Activated naive CD4-positive, alpha-beta T cell treated with anti-CD3 and anti-CD28 coated beads, Interleukin-2, amount 50 U/mL, for 24 hours (primary cell): ENCODE measurements at regions not wholly inside any gene's neighbourhood (a gene's known extent, or its start where the extent isn't known, plus 50 kb on each side); places are given as distances from the start of the nearest gene placed in this dataset.
"Not testable (repeated sequence)": the region's sequence is repeated elsewhere in the genome, so short reads cannot be mapped to it uniquely, and the experiment has no call there.

ENCODE experiments used
- H3K27ac Mint-ChIP-seq: one replicate; pipeline ENCODE4 v1.8.0; 2021; ENCODE audit warnings: mild to moderate bottlenecking, mixed read lengths
- H3K27me3 Mint-ChIP-seq: one replicate; pipeline ENCODE4 v1.8.0; 2021; ENCODE audit warnings: mixed read lengths
- H3K36me3 Mint-ChIP-seq: one replicate; pipeline ENCODE4 v1.8.0; 2021; ENCODE audit warnings: mixed read lengths
- H3K4me1 Mint-ChIP-seq: one replicate; pipeline ENCODE4 v1.8.0; 2021; ENCODE audit warnings: mixed read lengths
- H3K4me3 Mint-ChIP-seq: one replicate; pipeline ENCODE4 v1.8.0; 2021; ENCODE audit warnings: mild to moderate bottlenecking, mixed read lengths
- H3K9me3 Mint-ChIP-seq: one replicate; pipeline ENCODE4 v1.8.0; 2021; ENCODE audit warnings: mixed read lengths

DNA sequence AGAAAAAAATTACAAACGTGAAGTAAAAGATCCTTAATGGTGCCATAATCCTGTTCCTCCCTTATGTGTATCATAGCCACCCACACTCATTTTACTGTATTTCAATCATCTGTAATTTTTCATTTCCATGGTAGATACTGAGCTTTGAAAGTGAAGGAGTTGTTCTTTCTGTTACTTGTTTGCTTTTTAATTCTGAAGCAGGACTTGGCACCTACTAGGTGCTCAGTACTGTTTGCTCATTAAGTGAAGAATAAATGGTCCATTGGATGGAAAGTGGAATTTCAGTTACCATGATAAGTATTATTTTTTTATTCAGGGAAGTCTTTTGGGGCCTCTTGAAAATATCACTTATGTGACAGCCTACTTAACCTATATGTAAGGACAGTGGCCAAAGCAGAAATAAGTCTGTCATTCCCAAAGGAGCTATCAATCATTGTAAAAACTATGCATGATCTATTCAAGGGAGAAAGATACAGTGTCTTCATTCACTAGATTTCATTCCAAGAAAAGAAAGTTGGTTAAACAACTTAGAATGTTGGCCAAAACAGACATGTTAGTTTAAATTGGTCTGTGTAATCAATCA, 1244.4 kb upstream of the SEL1L start:
- H3K36me3 Mint-ChIP-seq = no peaks in the 10 kb centered on the region

DNA sequence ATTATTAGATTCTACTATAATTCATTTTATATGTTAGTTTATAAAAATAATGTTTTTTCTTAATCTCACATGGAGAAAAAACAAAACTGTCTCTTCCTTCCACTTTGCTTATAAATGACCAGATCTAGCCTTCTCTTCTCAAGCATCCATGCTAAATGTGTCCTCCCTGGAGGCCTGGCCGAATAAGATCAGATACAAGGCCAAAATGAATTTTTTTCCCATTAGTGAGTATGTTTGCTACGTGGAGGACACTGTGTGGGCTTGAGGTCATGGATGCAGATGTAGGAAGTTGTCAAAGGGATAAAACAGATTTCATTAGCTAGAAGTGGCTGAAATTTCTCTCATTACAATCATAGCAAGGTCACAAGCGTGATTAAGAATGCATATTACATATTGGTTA, 1244.9 kb upstream of the SEL1L start:
- Mint-ChIP-seq H3K36me3 (no peaks in the 10 kb centered on the region), H3K4me1 (no peaks in the 10 kb centered on the region), H3K4me3 (no peak overlapping the region), H3K27me3 (no peaks in the 10 kb centered on the region), H3K27ac (no peak overlapping the region), H3K9me3 (no peaks in the 10 kb centered on the region)

More for the DNA sequence above, 1244.4 kb upstream of the SEL1L start:
- Mint-ChIP-seq H3K27me3 (no peaks in the 10 kb centered on the region), H3K4me1 (no peaks in the 10 kb centered on the region), H3K27ac (no peak overlapping the region), H3K4me3 (no peak overlapping the region), H3K9me3 (no peaks in the 10 kb centered on the region)

DNA sequence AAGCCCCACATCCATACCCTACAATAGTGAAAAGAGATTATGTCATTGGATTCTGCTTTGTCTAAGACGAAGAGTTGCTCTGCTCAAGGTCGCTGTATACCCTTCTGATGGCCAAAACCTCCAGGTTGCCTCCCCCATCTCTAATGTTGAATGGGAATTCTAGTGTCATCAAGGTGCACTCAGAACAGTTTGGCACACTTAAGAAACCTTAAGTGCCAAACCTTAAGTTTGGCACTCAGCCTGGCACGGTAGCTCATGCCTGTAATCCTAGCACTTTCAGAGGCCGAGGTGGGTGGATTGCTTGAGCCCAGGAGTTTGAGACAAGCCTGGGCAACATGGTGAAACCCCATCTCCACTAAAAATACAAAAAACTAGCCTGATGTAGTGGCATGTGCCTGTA, 1245.6 kb upstream of the SEL1L start:
- H3K9me3 Mint-ChIP-seq = no peaks in the 10 kb centered on the region
- no peaks in the 10 kb centered on the region for H3K4me1 Mint-ChIP-seq
- no peaks in the 10 kb centered on the region for H3K27me3 Mint-ChIP-seq
- no peak overlapping the region for H3K4me3 Mint-ChIP-seq
- H3K36me3 Mint-ChIP-seq = no peaks in the 10 kb centered on the region
- no peak overlapping the region for H3K27ac Mint-ChIP-seq

DNA sequence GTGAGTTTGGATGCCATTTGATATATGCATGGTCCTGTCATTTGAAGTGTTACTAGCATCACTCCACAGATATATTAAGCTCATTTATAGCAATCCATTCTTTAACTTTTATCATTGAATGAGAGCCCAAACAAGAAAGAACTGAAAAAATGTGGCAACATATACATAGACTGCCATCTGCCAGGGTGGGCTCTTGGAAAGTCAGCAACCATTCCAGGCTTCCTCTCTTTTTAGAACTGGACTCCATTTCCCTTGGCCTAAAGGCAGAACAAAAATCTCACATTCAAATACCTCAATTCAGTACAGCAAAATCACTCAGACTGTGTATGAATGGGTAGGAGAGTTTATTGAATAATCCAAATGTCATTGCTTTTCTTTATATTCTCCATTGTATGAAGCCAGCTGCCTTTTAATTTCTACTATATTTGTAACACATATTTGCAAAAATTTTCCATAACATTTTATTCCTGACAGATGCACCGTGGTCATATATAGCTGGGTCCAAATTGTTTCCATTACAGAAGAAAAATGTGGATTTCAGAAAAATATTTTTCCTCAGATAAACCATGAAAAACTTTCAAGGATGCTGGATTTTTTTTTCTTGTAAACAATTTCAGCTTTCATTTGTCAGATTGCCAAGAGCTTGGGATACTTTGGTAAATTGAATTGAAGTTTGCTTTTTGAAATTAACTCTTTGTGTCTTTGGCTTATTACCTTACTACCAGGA, 1252.3 kb upstream of the SEL1L start:
- H3K9me3 Mint-ChIP-seq = peaks cover 5% of the 10 kb centered on the region
- no peak overlapping the region for H3K4me3 Mint-ChIP-seq
- H3K36me3 Mint-ChIP-seq = no peaks in the 10 kb centered on the region
- H3K27ac Mint-ChIP-seq = no peak overlapping the region
- no peaks in the 10 kb centered on the region for H3K27me3 Mint-ChIP-seq
- no peaks in the 10 kb centered on the region for H3K4me1 Mint-ChIP-seq

DNA sequence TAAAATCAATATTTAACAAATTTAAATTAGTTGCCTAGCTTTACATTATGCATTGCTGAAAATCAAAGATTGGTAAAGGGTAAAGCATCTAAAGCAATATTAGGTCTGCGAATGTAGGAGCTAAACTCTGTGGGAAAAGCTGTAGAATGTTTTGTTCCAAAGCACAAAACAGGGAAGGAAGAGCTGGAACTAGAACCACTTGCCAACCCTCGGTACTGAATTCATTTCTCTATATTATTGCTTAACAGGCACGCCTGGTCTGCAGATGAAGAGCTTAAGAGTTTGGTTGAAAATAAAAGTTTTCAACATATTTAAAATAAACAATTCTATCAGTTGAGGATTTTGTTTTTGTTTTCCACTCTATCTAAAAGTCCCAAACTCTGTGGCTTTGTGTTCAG, 1252.8 kb upstream of the SEL1L start:
- Mint-ChIP-seq H3K4me3 (no peak overlapping the region), H3K27ac (no peak overlapping the region), H3K27me3 (no peaks in the 10 kb centered on the region), H3K9me3 (peaks cover 5% of the 10 kb centered on the region), H3K4me1 (no peaks in the 10 kb centered on the region), H3K36me3 (no peaks in the 10 kb centered on the region)

DNA sequence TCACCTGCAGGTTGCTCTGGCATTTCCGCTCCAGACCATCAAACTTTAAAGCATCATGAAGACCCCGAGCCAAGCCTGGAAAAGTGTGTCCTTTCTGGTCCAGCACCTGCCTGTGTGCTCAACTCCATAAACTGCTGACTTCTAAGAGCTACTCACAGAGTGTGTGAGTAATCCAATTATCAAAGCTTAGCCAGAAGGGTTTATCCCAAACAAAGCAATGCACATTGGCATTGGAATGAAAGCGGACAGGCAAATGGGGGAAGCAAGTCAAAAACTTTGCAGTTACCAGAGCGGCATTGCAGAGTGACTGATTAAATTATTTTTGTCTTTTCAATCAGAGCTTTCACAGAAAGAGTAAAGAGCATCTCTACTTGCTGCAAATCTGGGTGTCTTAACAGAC, 1262.4 kb upstream of the SEL1L start:
- no peak overlapping the region for H3K27ac Mint-ChIP-seq
- no peaks in the 10 kb centered on the region for H3K27me3 Mint-ChIP-seq
- H3K4me1 Mint-ChIP-seq = no peaks in the 10 kb centered on the region
- no peaks in the 10 kb centered on the region for H3K9me3 Mint-ChIP-seq
- H3K4me3 Mint-ChIP-seq = no peak overlapping the region
- H3K36me3 Mint-ChIP-seq = no peaks in the 10 kb centered on the region

DNA sequence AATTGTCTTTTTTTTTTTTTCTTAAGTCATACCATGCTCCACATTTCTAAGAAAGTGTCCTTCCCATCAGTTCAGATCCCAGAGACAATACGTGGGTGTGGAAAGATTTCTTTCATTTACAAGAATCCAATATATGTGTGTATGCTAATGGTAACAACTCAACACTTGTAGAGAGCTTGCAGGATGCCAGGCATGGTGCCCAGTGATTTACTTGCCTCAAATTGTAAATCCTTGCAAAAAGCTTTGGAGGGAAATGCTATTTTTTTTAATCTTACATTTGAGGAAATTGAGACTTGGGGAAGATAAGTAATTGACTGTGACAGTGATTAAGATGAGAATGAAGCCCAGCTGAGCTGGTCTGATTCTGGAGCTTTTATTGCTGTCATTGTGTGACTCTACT, 1264.6 kb upstream of the SEL1L start:
- no peak overlapping the region for H3K27ac Mint-ChIP-seq
- H3K4me3 Mint-ChIP-seq = no peak overlapping the region
- no peaks in the 10 kb centered on the region for H3K27me3 Mint-ChIP-seq
- no peaks in the 10 kb centered on the region for H3K36me3 Mint-ChIP-seq
- H3K9me3 Mint-ChIP-seq = no peaks in the 10 kb centered on the region
- no peaks in the 10 kb centered on the region for H3K4me1 Mint-ChIP-seq

DNA sequence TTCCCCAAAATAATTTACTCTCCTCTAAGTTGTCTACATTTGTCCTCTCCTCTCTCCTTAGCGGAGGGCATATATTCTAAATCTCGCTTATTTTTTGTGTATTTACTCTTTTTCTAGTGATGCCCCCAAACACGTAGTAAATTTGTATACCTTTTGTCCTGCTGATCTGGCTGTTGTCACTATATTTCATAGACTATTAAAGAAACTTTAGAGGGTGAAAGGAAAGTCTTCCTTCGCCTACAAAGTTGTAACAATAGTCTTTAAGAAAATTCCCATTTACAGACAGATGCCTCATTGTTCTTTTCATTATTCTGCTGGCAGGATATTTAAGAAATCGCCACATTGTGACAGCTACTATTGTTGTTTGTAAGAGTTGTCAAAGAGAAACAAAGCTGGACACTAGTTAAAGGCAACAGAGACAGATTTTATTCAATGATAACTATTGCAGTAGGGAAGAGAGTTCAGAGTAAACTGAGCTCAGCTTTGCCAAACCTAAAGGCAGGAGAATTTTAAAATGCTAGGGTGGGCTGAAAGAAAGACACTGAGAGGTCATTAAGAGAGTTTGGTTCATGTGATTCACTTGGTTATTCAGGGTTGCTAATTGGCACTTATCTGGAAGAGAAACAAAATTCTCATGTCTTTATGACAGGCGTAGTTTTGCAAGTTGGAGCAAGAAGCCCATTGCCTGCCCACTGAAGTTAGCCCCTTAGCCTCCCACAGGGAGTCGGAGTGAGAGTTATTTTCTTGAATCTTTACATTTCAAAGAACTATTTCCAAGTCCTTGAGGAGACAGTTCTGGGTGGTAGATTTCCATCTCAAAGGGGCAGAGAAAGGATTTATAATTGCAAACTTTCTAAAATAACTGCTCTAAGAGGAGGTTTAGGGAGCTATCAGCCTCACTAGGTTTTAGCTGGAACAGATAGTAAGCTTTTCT, 1272.5 kb upstream of the SEL1L start:
- Mint-ChIP-seq H3K27me3 (no peaks in the 10 kb centered on the region), H3K9me3 (peaks cover 13% of the 10 kb centered on the region), H3K27ac (no peak overlapping the region), H3K4me1 (no peaks in the 10 kb centered on the region), H3K4me3 (no peak overlapping the region), H3K36me3 (no peaks in the 10 kb centered on the region)

DNA sequence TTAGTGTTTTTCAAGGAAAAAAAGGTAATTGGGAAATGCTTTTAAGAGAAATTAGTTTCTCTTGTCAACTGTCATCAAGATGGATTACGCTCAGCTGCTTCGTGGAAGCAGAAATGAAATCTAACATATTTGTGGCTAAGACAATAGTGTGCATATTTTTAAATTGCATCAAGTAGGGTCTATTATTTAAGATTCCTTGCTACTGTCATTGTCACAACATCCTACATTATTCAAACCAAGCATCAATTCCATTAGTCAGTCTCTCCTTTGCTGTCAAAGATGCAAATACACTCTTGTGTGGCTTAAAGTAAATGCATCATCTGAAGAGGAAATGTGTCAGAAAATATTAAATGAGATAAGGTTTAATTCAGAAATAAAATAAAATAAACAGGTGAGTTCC, 1277.6 kb upstream of the SEL1L start:
- H3K36me3 Mint-ChIP-seq = no peaks in the 10 kb centered on the region
- H3K27me3 Mint-ChIP-seq = no peaks in the 10 kb centered on the region
- no peak overlapping the region for H3K4me3 Mint-ChIP-seq
- no peak overlapping the region for H3K27ac Mint-ChIP-seq
- peaks cover 6% of the 10 kb centered on the region for H3K9me3 Mint-ChIP-seq
- no peaks in the 10 kb centered on the region for H3K4me1 Mint-ChIP-seq

DNA sequence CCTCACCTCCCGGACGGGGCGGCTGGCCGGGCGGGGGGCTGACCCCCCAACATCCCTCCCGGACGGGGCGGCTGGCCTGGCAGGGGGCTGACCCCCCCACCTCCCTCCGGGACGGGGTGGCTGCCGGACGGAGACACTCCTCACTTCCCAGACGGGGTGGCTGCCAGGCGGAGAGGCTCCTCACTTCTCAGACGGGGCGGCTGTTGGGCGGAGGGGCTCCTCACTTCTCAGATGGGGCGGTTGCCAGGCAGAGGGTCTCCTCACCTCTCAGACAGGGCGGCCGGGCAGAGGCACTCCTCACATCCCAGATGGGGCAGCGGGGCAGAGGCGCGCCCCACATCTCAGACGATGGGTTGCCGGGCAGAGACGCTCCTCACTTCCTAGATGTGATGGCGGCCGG, 1280.7 kb upstream of the SEL1L start:
- not testable (repeated sequence) for H3K36me3 Mint-ChIP-seq, H3K27ac Mint-ChIP-seq, H3K4me3 Mint-ChIP-seq, H3K9me3 Mint-ChIP-seq, H3K4me1 Mint-ChIP-seq, H3K27me3 Mint-ChIP-seq

DNA sequence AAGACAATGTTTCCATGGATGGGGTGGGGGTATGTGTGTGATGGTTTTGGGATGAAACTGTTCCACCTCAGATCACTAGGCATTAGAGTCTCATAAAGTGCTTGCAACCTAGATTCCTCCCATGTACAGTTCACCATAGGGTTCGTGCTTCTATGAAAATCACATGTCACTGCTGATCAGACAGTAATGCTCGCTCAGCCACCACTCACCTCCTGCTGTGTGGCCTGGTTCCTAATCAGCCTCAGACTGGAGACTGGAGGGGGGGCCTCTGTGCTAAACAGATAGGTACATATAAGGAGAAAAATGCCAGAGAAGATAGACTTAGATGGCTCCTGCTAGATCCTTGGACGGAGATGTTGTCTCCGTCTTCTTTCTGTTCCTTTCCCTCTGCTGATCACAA, 1296.9 kb upstream of the SEL1L start:
- H3K36me3 Mint-ChIP-seq = no peaks in the 10 kb centered on the region
- no peak overlapping the region for H3K4me3 Mint-ChIP-seq
- H3K27ac Mint-ChIP-seq = no peak overlapping the region
- H3K27me3 Mint-ChIP-seq = no peaks in the 10 kb centered on the region
- H3K4me1 Mint-ChIP-seq = no peaks in the 10 kb centered on the region
- no peaks in the 10 kb centered on the region for H3K9me3 Mint-ChIP-seq

DNA sequence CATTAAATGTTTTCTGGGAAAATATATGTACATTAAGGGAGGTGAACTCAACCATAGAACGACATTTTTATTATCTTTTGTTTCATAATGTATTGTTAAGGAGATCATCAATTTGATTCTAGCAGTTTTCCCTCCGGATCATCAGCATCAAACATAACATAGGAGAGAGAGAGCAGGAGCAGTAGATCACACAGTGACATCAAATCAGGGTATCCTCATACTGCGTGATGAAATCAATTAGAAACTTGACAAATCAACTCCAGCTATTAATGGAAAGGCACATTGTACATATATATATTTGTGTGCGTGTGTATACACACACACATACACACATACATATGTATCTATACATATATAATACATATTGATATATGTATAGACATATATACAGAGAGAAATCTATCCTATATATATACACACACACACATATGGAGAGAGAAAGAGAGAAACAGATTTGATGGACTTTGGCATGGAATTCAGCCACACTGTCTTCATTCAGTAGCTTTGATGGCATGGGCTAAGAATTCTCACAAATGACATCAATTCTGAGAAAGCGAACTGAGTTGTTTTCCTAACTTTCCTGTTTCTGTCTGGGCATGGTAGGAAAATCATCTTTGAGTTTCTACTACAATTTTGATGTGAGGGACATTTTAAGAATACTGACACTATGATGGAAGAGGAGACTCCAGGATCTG, 1302.8 kb upstream of the SEL1L start:
- H3K4me1 Mint-ChIP-seq = no peaks in the 10 kb centered on the region
- no peaks in the 10 kb centered on the region for H3K36me3 Mint-ChIP-seq
- H3K9me3 Mint-ChIP-seq = peaks cover 11% of the 10 kb centered on the region
- no peak overlapping the region for H3K27ac Mint-ChIP-seq
- H3K27me3 Mint-ChIP-seq = no peaks in the 10 kb centered on the region
- no peak overlapping the region for H3K4me3 Mint-ChIP-seq

DNA sequence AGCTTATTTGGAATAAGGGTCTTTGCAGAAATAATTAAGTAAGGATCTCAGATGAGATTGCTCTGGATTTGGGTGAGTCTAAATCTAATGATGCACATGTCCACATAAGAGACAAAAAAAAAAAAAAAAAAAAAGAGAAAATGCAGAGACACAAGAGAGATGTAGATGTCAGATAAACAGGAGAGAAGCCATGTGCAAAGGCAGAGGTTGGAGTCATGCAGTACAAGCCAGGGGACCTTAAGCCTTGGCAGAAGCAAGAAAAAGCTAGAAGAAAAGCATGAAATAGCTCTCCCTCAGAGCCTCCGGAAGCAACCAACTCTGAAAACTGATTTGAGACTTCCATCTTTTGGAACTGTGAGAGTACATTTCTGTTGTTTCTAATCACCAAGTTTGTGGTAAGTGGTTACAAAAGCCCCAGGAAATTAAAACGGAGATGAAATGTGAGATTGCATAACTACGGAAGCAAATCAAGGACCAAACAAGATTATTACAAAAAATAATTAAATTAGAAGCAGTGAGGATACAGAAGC, 1304.0 kb upstream of the SEL1L start:
- Mint-ChIP-seq H3K4me3 (no peak overlapping the region), H3K9me3 (peaks cover 11% of the 10 kb centered on the region), H3K27ac (no peak overlapping the region), H3K36me3 (no peaks in the 10 kb centered on the region), H3K27me3 (no peaks in the 10 kb centered on the region), H3K4me1 (no peaks in the 10 kb centered on the region)

DNA sequence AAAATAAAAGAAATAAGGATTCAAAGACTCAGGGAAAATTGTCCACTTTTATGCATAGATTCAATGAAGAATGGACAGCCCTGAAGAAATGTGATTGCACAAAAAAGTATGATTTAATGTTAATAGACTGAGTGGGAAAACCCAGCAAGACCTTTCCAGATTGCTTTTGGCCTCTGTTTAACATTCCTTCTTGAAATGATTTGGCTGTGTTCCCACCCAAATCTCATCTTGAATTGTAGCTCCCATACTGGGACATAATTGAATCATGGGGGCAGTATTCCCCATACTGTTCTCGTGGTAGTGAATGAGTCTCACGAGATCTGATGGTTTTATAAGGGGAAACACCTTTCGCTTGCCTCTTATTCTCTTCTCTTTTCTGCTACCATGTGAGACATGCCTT, 1316.9 kb upstream of the SEL1L start:
- no peak overlapping the region for H3K27ac Mint-ChIP-seq
- H3K27me3 Mint-ChIP-seq = no peaks in the 10 kb centered on the region
- H3K4me1 Mint-ChIP-seq = no peaks in the 10 kb centered on the region
- H3K9me3 Mint-ChIP-seq = peaks cover 10% of the 10 kb centered on the region
- H3K36me3 Mint-ChIP-seq = no peaks in the 10 kb centered on the region
- no peak overlapping the region for H3K4me3 Mint-ChIP-seq

DNA sequence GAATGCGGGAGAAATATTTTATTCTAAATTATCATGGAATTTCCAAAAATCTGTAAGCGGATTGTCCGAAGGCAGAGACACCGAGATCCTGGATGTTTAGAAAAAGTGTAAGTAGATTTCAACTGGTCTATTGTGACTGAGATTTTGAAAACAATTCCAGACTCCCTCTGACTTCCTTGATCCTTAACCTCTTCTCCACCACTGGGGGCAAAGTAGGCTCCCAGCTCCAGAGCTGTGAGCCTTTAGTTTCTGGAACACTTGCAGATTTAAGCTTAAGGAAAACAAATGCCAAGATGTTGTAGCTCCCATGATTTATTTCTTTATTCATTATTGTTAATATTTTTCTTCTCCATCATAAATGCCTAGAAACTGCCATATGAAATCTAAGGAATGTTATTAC, 1320.5 kb upstream of the SEL1L start:
- H3K4me3 Mint-ChIP-seq = no peak overlapping the region
- H3K4me1 Mint-ChIP-seq = no peaks in the 10 kb centered on the region
- H3K27me3 Mint-ChIP-seq = no peaks in the 10 kb centered on the region
- H3K36me3 Mint-ChIP-seq = no peaks in the 10 kb centered on the region
- peaks cover 17% of the 10 kb centered on the region for H3K9me3 Mint-ChIP-seq
- no peak overlapping the region for H3K27ac Mint-ChIP-seq
